ENCODE measurements at regions not wholly inside any gene's neighbourhood (a gene's known extent, or its start where the extent isn't known, plus 50 kb on each side); places are given as distances from the start of the nearest gene placed in this dataset.

DNA sequence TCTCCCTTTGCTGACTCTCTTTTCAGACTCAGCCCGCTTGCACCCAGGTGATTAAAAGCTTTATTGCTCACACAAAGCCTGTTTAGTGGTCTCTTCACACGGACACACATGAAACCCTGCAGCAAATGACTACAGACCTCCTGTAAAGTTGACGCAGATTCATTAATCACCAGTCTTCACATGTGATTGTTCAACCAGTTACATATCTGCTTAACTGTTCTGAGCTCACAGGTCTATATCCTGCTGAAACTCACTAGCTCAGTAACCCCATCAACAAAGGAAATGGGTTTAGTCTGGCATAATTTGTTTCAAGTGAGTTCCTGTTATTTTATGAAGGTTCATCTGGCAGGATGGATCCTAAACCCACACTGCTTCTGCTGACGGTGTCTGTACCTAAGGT lies 68.4 kb upstream of the GJA8 start:
- TF ChIP-seq, protein P1, sequence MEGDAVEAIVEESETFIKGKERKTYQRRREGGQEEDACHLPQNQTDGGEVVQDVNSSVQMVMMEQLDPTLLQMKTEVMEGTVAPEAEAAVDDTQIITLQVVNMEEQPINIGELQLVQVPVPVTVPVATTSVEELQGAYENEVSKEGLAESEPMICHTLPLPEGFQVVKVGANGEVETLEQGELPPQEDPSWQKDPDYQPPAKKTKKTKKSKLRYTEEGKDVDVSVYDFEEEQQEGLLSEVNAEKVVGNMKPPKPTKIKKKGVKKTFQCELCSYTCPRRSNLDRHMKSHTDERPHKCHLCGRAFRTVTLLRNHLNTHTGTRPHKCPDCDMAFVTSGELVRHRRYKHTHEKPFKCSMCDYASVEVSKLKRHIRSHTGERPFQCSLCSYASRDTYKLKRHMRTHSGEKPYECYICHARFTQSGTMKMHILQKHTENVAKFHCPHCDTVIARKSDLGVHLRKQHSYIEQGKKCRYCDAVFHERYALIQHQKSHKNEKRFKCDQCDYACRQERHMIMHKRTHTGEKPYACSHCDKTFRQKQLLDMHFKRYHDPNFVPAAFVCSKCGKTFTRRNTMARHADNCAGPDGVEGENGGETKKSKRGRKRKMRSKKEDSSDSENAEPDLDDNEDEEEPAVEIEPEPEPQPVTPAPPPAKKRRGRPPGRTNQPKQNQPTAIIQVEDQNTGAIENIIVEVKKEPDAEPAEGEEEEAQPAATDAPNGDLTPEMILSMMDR (IDR thresholded peaks at IDR 0.05) = no peak
- H3K4me1 ChIP-seq (ENCODE audit: low read depth) = no peaks in the 10 kb centered on the region
- H3K4me3 ChIP-seq = no peak overlapping the region
- DNase-seq (no peak), ATAC-seq (no peak)
- no peaks in the 10 kb centered on the region for H3K36me3 ChIP-seq (ENCODE audit: low read depth)
- no peaks in the 10 kb centered on the region for H3K9me3 ChIP-seq
- intact Hi-C loops (cut with DNase I, micrococcal nuclease) = no loop called here

DNA sequence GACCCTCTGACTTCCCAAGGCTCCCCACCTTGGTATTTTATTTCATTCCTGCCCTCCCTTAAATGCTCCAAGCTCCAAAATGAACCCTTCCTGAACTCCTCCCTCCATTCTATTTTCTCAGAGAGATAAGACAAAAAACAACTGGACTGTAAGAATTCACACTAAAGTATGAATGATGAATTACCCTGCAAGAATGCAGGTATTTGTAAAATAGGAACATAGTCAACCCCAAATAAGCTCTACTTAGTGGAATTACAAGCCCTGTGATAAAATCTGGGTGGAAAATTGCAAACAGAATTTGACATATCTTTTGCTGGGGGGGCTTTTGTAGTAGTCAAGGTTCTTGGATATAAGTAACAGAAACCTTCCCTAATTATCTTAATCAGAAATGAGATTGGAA lies 67.8 kb upstream of the GJA8 start:
- TF ChIP-seq, protein P1 (IDR thresholded peaks at IDR 0.05) = no peak
- intact Hi-C loops (cut with DNase I, micrococcal nuclease) = no loop called here
- no peak for ATAC-seq

DNA sequence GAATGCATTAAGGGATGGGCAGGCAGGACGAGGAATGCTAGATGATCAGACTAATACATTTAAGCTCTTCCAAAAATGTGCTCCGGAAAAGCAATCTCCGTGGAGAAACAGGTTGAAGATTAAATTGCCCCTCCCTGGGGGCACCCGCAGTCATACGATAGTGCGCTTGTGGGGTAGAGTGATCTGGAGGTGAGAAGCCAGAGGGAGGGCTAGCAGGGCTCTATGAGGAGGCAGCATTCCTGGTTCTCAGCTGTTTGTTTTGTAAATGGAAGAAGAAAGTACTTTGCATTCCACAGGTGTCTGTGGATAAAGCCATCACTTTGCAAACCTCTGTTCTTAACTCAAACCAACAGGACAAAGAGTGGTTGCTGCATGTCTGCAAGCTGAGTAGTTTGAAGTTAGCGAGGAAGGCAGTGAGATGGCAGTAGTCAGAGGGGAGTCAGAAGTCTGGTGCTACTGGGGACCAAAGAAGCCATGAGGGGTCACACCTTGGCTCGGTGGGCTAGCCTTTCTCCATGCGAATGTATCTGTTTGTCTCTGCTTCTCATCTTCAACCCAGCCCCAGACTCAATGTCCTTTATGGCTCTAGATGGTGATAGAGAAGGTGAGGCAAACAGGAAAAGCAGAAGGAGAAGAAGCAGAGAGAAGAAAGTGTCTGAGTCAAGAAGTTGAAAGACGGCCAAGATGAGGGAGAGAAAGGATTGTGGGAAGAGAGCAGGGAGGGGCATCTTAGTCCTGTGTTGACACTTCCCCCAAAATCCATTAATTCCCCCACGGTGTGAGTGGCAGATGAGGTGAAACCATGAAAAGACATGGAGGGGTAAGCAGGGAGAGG lies 65.2 kb upstream of the GJA8 start:
- Histone ChIP-seq H3K9me3 (no peaks in the 10 kb centered on the region), H3K4me3 (no peak overlapping the region), H3K36me3 (ENCODE audit: low read depth) (no peaks in the 10 kb centered on the region), H3K4me1 (ENCODE audit: low read depth) (no peaks in the 10 kb centered on the region)
- DNase-seq (no peak), ATAC-seq (no peak)
- TF ChIP-seq, protein P1 (IDR thresholded peaks at IDR 0.05) = no peak
- intact Hi-C loops (cut with DNase I, micrococcal nuclease) = no loop called here

More for the DNA sequence above, 67.8 kb upstream of the GJA8 start:
- H3K36me3 ChIP-seq (ENCODE audit: low read depth) = no peaks in the 10 kb centered on the region
- no peak for DNase-seq
- H3K9me3 ChIP-seq = no peaks in the 10 kb centered on the region
- H3K4me3 ChIP-seq = no peak overlapping the region
- H3K4me1 ChIP-seq (ENCODE audit: low read depth) = no peaks in the 10 kb centered on the region

DNA sequence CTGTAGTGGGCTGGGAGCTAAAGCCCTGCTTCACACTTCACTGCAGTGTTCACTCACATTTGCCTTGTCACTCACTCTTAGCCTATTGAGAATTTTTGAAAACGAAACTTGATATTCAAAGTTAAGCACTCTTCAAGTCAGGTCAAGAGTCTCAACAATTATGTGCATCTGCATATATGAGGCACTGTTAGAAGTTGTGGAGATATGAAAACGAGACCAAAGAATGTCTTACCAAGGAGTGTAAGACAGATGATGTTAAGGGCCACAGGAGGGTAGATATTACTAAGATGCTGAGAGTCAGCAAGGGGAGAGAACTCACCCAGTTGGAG lies 64.7 kb upstream of the GJA8 start:
- DNase-seq (no peak), ATAC-seq (no peak)
- TF ChIP-seq, protein P1 (IDR thresholded peaks at IDR 0.05) = no peak
- H3K36me3 ChIP-seq (ENCODE audit: low read depth) = no peaks in the 10 kb centered on the region
- H3K4me3 ChIP-seq = no peak overlapping the region
- H3K9me3 ChIP-seq = no peaks in the 10 kb centered on the region
- H3K4me1 ChIP-seq (ENCODE audit: low read depth) = no peaks in the 10 kb centered on the region
- intact Hi-C loops (cut with DNase I, micrococcal nuclease) = no loop called here

DNA sequence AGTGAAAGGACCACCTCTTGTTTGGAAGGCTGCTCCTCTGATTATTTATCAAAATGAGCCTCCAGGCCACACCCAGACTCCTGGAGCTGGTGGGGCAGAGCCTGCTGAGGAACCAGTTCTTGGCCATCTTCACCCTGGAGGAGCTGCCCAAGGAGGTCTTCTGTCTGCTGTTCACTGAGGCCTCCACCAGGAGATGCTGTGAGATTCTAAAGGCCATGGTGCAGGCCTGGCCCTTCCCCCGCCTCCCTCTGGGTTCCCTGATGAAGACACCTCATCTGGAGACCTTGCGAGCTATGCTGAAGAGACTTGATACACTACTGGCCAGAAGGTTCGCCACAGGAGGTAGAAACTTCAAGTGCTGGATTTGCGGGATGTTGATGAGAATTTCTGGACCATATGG lies 61.7 kb upstream of the GJA8 start:
- no peaks in the 10 kb centered on the region for H3K4me1 ChIP-seq (ENCODE audit: low read depth)
- DNase-seq (no peak), ATAC-seq (no peak)
- intact Hi-C loops (cut with DNase I, micrococcal nuclease) = no loop called here
- no peak overlapping the region for H3K4me3 ChIP-seq
- H3K9me3 ChIP-seq = no peaks in the 10 kb centered on the region
- no peaks in the 10 kb centered on the region for H3K36me3 ChIP-seq (ENCODE audit: low read depth)
- TF ChIP-seq, protein P1 (IDR thresholded peaks at IDR 0.05) = no peak
